ENCODE measurements at regions not wholly inside any gene's neighbourhood (a gene's known extent, or its start where the extent isn't known, plus 50 kb on each side); places are given as distances from the start of the nearest gene placed in this dataset.
"Not testable (repeated sequence)": the region's sequence is repeated elsewhere in the genome, so short reads cannot be mapped to it uniquely, and the experiment has no call there.

DNA sequence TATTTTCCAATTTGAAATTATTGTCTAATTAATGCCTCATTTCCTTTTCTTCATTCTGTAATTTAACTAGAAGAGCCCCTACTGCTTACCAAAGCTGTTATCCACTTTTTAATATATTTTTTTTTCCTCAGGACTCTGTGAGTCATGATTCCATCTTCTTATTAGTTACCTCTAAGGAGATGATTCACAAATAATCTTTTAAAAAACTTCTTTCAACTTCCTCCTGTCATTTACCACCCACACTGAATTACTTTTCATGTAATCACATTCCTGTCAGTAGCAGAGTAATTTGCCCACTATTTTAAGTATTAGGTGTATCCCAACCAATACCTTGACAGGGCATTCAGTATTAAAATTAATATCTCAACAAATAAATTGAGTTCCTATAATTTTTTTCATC, 470.9 kb upstream of the ADGRL3 start:
- intact Hi-C loops (cut with micrococcal nuclease) = no loop called here

DNA sequence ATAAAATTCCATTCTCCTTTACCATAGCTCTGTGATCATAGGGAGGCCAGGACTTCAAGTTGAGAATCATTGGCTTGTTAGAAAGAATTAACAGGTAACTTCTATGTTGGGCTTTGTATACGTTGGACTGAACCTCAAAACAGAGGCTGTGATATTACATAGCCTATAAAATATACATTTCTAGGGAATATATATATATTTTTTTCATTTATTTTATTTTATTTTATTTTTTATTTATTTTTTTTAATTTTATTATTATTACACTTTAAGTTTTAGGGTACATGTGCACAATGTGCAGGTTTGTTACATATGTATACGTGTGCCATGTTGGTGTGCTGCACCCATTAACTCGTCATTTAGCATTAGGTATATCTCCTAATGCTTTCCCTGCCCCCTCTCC, 470.4 kb upstream of the ADGRL3 start:
- H3K4me1 Mint-ChIP-seq (ENCODE audit: low read depth); H3K27ac Mint-ChIP-seq; H3K27me3 Mint-ChIP-seq (ENCODE audit: low read depth); H3K36me3 Mint-ChIP-seq (ENCODE audit: low read depth); DNase-seq (ENCODE audit: low spot score); H3K4me3 Mint-ChIP-seq (ENCODE audit: low read depth); intact Hi-C loops (cut with micrococcal nuclease): not testable (repeated sequence)
- H3K9me3 Mint-ChIP-seq = peaks cover 33% of the 10 kb centered on the region

More for the DNA sequence above, 470.9 kb upstream of the ADGRL3 start:
- H3K9me3 Mint-ChIP-seq = peaks cover 35% of the 10 kb centered on the region
- H3K4me3 Mint-ChIP-seq (ENCODE audit: low read depth) = no peak overlapping the region
- DNase-seq (ENCODE audit: low spot score) = no peak
- no peaks in the 10 kb centered on the region for H3K27me3 Mint-ChIP-seq (ENCODE audit: low read depth)
- H3K27ac Mint-ChIP-seq = no peak overlapping the region
- H3K36me3 Mint-ChIP-seq (ENCODE audit: low read depth) = no peaks in the 10 kb centered on the region
- H3K4me1 Mint-ChIP-seq (ENCODE audit: low read depth) = no peaks in the 10 kb centered on the region

DNA sequence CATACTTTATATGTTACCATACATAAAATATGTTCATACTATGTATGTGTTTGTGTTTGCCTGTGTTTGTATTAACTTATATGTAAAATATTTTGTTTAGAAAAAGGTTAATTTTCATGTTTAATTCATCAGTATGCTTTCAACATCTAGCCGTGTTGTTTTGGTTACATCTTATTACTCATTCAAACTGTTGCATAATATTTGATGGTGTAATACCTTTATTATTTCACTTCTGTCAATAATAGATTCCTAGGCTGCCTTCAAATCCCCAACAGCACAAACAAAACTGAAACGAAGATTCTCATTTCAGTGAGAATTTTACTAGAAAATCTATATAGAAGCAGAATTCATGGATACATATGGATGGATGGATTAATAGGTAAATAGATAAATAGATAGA, 462.3 kb upstream of the ADGRL3 start:
- intact Hi-C loops (cut with micrococcal nuclease) = no loop called here
- Mint-ChIP-seq H3K36me3 (ENCODE audit: low read depth) (no peaks in the 10 kb centered on the region), H3K4me1 (ENCODE audit: low read depth) (no peaks in the 10 kb centered on the region), H3K27ac (no peak overlapping the region), H3K9me3 (peaks cover 47% of the 10 kb centered on the region), H3K27me3 (ENCODE audit: low read depth) (no peaks in the 10 kb centered on the region), H3K4me3 (ENCODE audit: low read depth) (no peak overlapping the region)
- DNase-seq (ENCODE audit: low spot score) = no peak

- intact Hi-C loops (cut with micrococcal nuclease) = no loop called here
- peaks cover 31% of the 10 kb centered on the region for H3K9me3 Mint-ChIP-seq
- H3K4me3 Mint-ChIP-seq (ENCODE audit: low read depth) = no peak overlapping the region
- no peak overlapping the region for H3K27ac Mint-ChIP-seq
- DNase-seq (ENCODE audit: low spot score) = no peak
- no peaks in the 10 kb centered on the region for H3K36me3 Mint-ChIP-seq (ENCODE audit: low read depth)
- no peaks in the 10 kb centered on the region for H3K4me1 Mint-ChIP-seq (ENCODE audit: low read depth)
- no peaks in the 10 kb centered on the region for H3K27me3 Mint-ChIP-seq (ENCODE audit: low read depth)
Measured at GRCh38 chr4:60743654-60744053, 456.5 kb upstream of the ADGRL3 start.

DNA sequence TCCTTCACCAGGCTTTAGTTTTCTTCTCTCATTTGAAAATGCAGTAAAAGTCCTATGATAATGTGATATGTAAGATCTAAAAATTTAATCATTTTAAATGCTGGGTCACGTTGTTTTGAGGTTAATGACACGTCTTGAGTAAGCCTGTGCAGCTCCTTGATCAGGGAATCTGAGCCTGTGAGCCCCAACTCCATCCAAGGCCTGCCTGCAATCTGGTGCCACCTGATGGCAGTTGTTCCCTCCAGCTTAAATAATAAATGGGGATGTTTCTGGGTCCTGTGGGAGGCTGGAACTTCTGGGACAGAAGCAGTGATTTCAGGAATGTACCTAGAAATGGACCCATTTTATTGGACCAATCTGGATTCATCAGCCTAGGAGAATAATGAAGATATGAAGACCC, 455.4 kb upstream of the ADGRL3 start:
- intact Hi-C loops (cut with micrococcal nuclease) = no loop called here
- H3K4me1 Mint-ChIP-seq (ENCODE audit: low read depth) = no peaks in the 10 kb centered on the region
- no peaks in the 10 kb centered on the region for H3K27me3 Mint-ChIP-seq (ENCODE audit: low read depth)
- H3K36me3 Mint-ChIP-seq (ENCODE audit: low read depth) = no peaks in the 10 kb centered on the region
- no peak overlapping the region for H3K27ac Mint-ChIP-seq
- H3K9me3 Mint-ChIP-seq = peaks cover 30% of the 10 kb centered on the region
- DNase-seq (ENCODE audit: low spot score) = no peak
- no peak overlapping the region for H3K4me3 Mint-ChIP-seq (ENCODE audit: low read depth)

- intact Hi-C loops (cut with micrococcal nuclease) = no loop called here
- no peaks in the 10 kb centered on the region for H3K27me3 Mint-ChIP-seq (ENCODE audit: low read depth)
- no peak overlapping the region for H3K4me3 Mint-ChIP-seq (ENCODE audit: low read depth)
- peaks cover 34% of the 10 kb centered on the region for H3K9me3 Mint-ChIP-seq
- no peaks in the 10 kb centered on the region for H3K4me1 Mint-ChIP-seq (ENCODE audit: low read depth)
- no peaks in the 10 kb centered on the region for H3K36me3 Mint-ChIP-seq (ENCODE audit: low read depth)
- no peak for DNase-seq (ENCODE audit: low spot score)
- no peak overlapping the region for H3K27ac Mint-ChIP-seq
Measured at GRCh38 chr4:60745800-60746571, 454.1 kb upstream of the ADGRL3 start.

DNA sequence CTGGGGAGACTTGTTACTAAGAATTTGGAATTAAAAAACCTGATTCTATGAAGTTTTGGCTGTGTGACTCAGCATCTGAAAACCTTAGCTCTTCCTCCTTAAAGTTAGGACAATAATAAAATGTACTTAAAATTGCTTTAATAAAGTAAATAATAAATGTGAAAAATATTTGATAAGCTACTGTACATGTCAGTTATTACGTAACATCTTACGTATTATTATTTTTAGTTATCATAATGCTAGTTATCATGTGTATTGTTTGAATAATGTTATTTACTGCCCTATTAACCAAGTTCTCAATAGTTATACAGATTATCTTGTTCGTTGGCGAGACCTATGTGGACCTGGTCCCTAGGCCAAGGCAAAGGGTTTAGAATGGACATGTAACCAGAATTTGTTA, 449.2 kb upstream of the ADGRL3 start:
- Mint-ChIP-seq H3K27me3 (ENCODE audit: low read depth) (no peaks in the 10 kb centered on the region), H3K36me3 (ENCODE audit: low read depth) (no peaks in the 10 kb centered on the region), H3K4me1 (ENCODE audit: low read depth) (no peaks in the 10 kb centered on the region), H3K9me3 (peaks cover 38% of the 10 kb centered on the region), H3K4me3 (ENCODE audit: low read depth) (no peak overlapping the region), H3K27ac (no peak overlapping the region)
- no peak for DNase-seq (ENCODE audit: low spot score)
- intact Hi-C loops (cut with micrococcal nuclease) = no loop called here

DNA sequence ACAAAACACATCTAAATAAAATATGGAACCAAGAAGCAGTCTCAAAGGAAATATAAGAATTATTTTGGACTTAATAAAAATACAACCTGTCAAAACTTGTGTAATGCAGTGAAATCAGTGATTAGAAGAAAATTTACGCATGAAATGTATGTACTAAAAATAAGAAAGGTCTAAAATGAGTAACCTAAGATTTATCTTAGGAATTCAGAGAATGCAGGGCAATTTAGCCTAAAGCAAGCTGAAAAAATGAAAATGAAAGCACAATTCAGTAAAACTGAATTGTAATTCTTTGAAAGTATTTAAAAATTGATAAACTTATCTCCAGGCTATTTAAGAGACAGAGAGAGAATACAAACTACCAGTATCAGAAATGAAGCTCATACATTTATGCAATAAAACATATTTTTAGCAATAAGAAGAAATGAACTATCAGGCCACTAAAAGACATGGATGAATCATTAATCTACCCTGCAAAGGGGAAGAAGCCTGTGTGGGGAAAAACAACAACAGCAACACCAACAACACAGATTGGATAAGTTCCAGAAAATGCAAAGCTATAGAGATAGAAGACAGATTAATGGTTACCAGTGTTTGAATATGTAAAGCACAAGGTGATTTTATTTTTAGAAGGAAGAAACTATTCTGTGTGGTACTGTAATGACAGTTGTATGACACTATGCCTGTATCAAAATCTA, 442.0 kb upstream of the ADGRL3 start:
- Mint-ChIP-seq H3K4me3 (ENCODE audit: low read depth) (no peak overlapping the region), H3K36me3 (ENCODE audit: low read depth) (no peaks in the 10 kb centered on the region), H3K27ac (no peak overlapping the region), H3K27me3 (ENCODE audit: low read depth) (no peaks in the 10 kb centered on the region), H3K4me1 (ENCODE audit: low read depth) (no peaks in the 10 kb centered on the region), H3K9me3 (peaks cover 61% of the 10 kb centered on the region)
- intact Hi-C loops (cut with micrococcal nuclease) = no loop called here
- DNase-seq (ENCODE audit: low spot score) = no peak

DNA sequence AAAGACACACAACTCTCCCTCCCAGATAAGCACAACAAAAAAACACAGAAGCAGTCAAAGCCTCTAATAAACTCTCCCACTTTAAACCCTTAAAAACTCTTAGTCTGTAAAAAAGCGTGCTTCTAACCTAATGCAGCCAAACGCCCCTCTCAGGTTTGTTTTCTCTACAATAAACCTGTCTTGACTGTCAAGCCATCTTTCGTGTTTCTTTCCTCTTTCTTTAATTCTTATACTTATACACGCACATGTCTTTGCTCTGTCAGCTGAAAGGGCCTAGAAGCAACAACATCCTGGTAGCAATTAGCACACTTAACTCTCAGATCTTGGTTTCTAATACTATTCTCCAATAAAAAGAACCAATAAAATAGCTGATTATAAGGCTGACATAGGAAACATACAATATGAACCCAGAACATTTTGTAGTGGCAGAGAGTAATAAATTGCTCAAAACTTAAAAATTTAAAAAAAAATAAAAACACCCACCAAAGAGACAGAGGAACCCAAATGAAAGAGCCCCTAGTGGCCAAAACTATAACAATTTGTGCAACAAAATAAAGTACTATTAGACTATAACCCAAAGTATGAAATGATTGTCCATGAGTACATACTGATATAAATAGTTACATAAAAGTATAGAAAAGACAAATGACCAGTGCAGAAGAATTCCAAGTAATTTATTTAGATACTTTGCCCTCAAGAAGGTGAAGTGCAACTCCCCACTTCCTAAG, 440.4 kb upstream of the ADGRL3 start:
- Mint-ChIP-seq H3K4me1 (ENCODE audit: low read depth) (no peaks in the 10 kb centered on the region), H3K27ac (no peak overlapping the region), H3K36me3 (ENCODE audit: low read depth) (no peaks in the 10 kb centered on the region), H3K9me3 (peaks cover 55% of the 10 kb centered on the region), H3K4me3 (ENCODE audit: low read depth) (no peak overlapping the region), H3K27me3 (ENCODE audit: low read depth) (no peaks in the 10 kb centered on the region)
- intact Hi-C loops (cut with micrococcal nuclease) = no loop called here
- DNase-seq (ENCODE audit: low spot score) = no peak

- H3K4me3 Mint-ChIP-seq (ENCODE audit: low read depth) = no peak overlapping the region
- DNase-seq (ENCODE audit: low spot score) = no peak
- H3K27me3 Mint-ChIP-seq (ENCODE audit: low read depth) = no peaks in the 10 kb centered on the region
- intact Hi-C loops (cut with micrococcal nuclease) = no loop called here
- no peaks in the 10 kb centered on the region for H3K36me3 Mint-ChIP-seq (ENCODE audit: low read depth)
- no peaks in the 10 kb centered on the region for H3K4me1 Mint-ChIP-seq (ENCODE audit: low read depth)
- no peak overlapping the region for H3K27ac Mint-ChIP-seq
- peaks cover 21% of the 10 kb centered on the region for H3K9me3 Mint-ChIP-seq
Measured at GRCh38 chr4:60780874-60781273, 419.3 kb upstream of the ADGRL3 start.

DNA sequence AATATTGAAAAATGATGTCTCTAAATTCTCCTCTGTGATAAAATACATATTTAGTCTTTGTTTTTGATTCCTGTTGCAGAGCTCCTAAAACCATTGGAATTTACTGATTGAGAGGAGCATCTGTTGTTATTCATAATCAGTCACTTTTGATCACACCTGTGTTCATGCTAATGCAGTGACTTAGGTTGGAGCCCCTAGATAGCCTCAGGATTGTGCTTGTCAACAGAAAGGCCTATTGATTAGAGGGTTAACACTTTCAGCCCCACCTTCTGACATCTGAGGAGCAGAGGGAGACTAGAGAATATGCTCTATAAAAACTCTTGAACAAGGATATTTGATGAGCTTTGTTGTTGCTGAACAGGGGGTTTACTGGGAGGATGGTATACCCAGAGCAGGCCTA, 409.5 kb upstream of the ADGRL3 start:
- no peak overlapping the region for H3K27ac Mint-ChIP-seq
- DNase-seq (ENCODE audit: low spot score) = no peak
- H3K27me3 Mint-ChIP-seq (ENCODE audit: low read depth) = no peaks in the 10 kb centered on the region
- H3K36me3 Mint-ChIP-seq (ENCODE audit: low read depth) = no peaks in the 10 kb centered on the region
- intact Hi-C loops (cut with micrococcal nuclease) = no loop called here
- H3K4me1 Mint-ChIP-seq (ENCODE audit: low read depth) = no peaks in the 10 kb centered on the region
- H3K9me3 Mint-ChIP-seq = peaks cover 24% of the 10 kb centered on the region
- H3K4me3 Mint-ChIP-seq (ENCODE audit: low read depth) = no peak overlapping the region

DNA sequence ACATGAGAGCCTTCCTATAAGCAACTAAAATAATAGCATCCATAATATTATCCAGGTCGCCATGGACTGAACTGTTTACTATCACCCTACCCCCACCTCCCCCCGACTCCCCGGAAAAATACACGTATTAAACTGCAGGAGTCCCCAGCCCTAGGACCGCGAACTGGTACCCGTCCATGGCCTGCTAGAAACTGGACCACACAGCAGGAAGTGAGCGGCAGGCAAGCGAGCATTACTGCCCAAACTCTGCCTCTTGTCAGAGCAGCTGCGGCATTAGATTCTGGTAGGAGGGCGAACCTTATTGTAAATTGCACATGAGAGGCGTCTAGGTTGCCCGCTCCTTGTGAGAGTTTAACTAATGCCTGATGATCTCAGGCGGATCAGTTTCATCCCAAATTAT, 405.8 kb upstream of the ADGRL3 start:
- Mint-ChIP-seq H3K4me3 (ENCODE audit: low read depth) (no peak overlapping the region), H3K4me1 (ENCODE audit: low read depth) (no peaks in the 10 kb centered on the region), H3K36me3 (ENCODE audit: low read depth) (no peaks in the 10 kb centered on the region), H3K27ac (no peak overlapping the region), H3K27me3 (ENCODE audit: low read depth) (no peaks in the 10 kb centered on the region), H3K9me3 (peaks cover 15% of the 10 kb centered on the region)
- intact Hi-C loops (cut with micrococcal nuclease) = no loop called here
- DNase-seq (ENCODE audit: low spot score) = no peak

DNA sequence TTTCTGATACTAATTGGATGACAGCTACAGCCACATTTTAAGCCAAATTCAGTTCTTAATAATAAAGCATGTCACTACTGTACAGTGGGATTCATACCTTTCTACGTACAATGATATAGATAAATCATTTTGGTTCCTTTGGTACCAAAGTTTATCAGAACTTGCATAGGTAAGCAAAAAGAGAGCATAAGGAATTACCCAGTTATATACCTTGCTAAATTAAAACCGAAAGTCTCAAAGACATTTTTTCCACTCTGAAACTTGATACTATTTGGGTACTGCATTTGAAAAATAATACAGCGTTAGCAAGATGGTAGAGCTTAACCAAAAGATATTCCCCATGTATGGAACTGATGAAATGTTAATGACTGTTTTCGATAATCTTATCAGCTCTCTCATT, 400.9 kb upstream of the ADGRL3 start:
- DNase-seq (ENCODE audit: low spot score) = no peak
- no peaks in the 10 kb centered on the region for H3K36me3 Mint-ChIP-seq (ENCODE audit: low read depth)
- intact Hi-C loops (cut with micrococcal nuclease) = no loop called here
- H3K4me1 Mint-ChIP-seq (ENCODE audit: low read depth) = no peaks in the 10 kb centered on the region
- H3K27me3 Mint-ChIP-seq (ENCODE audit: low read depth) = no peaks in the 10 kb centered on the region
- no peak overlapping the region for H3K4me3 Mint-ChIP-seq (ENCODE audit: low read depth)
- peaks cover 8% of the 10 kb centered on the region for H3K9me3 Mint-ChIP-seq
- no peak overlapping the region for H3K27ac Mint-ChIP-seq

All from activated T-helper 2 cell treated with anti-CD3 and anti-CD28 coated beads, Interferon-gamma antibody, Interleukin-2, Interleukin-4, amounts not matched to agents 10 μg/mL and 5 μg/mL and 100 μg/mL, durations not matched to agents 14 hours and 24 hours and 36 hours (primary cell).